Stimulated activated CD4-positive, alpha-beta T cell treated with anti-CD3 and anti-CD28 coated beads, TNF-alpha, amount 100 ng/mL, for 24 hours (primary cell): ENCODE measurements at regions not wholly inside any gene's neighbourhood (a gene's known extent, or its start where the extent isn't known, plus 50 kb on each side); places are given as distances from the start of the nearest gene placed in this dataset.
"Not testable (repeated sequence)": the region's sequence is repeated elsewhere in the genome, so short reads cannot be mapped to it uniquely, and the experiment has no call there.

Experiments
- DNase-seq, 3 experiments: peaks; one replicate each; pipeline ENCODE4 v3.0.0-alpha.2; 2020; ENCODE audit warnings: low read depth in 3 of 3

GRCh38 chr5:66234241-66234640 is 90.1 kb downstream of the SREK1 start:
- no peak for DNase-seq

DNA sequence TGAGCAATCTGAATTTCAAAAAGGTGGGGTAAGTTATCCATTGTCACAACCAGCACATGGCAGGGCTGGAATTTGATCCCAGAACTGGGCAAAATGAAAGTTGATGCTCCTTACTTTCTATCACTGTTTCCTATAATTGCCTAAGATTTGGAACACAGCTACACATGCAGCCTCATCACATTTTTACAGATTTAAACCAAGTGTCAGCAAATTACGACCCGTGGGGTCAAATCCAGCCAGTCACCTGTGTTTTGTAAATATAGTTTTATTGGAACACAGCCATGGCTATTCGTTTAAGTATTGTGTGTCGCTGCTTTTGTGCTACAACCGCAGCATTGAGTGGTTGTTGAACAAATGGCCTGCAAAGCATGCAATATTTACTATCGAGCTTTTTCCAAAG is 94.3 kb downstream of the SREK1 start:
- DNase-seq = no peak

DNA sequence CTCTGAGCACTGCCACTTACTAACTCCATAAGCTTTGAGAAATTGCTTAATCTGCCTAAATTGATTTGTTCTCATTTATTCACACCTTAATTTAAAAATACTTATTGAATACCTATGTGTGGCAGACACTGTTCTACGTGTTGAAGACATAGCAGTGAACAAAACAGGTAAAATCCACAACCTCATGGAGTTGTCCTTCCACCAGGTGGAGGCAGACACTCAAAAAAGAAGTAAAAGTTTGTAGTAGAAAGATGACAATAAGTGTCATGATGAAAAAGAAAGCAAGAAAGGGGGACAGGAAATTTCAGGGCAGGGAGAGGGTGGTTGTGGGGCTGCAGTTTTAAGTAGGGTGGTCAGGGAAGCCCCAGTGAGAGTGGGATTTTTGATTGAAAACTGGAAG is 94.9 kb downstream of the SREK1 start:
- DNase-seq = no peak

DNA sequence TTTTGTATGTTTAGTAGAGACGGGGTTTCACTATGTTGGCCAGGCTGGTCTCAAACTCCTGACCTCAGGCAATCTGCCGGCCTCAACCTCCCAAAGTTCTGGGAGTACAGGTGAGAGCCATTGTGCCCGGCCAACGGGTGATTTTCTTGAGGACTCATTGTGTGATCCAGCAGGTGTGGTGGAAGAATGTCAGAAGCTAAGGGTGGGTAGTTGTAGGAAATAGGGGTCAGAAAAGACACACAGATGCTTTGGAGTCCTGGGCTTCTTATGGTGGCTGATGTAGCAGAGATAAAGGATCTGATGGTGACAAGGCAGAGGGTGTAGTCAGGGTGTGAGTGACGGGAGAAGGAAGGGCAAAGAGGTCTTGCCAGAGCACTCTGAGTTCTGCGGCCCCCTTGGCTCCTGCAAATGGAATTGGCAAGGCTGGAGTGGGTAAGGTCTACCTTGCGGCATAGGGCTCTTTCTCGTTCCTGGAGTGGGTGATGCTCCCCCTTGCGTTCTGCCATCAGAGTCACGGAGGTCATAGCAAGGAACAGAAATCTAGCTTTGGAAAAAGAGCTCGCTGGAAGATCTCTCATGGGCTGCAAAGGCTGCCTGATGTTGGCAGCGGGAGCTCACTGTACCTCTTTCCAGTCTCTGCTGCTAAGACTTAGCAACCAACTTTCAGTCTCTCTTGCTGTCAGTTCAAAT is 97.2 kb downstream of the SREK1 start:
- no peak for DNase-seq

GRCh38 chr5:66242050-66242715 is 98.1 kb downstream of the SREK1 start:
- no peak for DNase-seq

DNA sequence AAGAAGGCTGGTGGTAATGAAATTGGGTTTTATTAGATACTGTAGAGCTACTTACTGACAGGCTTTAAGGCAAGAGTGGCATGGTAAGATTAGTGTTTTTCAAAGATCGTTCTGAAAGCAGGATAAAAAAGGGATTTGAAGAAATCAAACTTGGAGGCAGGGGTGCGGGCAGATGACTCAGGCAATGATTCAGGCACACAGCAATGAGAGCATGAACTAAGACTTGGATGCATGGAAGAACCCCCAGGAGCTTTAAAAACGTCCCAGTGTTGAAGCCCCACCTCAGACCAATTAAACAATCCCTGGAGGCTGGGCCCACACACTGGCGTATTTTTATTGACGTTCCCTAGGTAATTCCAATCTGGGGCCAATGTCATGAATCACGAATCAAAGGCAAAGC is 102.5 kb downstream of the SREK1 start:
- no peak for DNase-seq

- DNase-seq = no peak
Observed at GRCh38 chr5:66247176-66247960, 103.3 kb downstream of the SREK1 start.

DNA sequence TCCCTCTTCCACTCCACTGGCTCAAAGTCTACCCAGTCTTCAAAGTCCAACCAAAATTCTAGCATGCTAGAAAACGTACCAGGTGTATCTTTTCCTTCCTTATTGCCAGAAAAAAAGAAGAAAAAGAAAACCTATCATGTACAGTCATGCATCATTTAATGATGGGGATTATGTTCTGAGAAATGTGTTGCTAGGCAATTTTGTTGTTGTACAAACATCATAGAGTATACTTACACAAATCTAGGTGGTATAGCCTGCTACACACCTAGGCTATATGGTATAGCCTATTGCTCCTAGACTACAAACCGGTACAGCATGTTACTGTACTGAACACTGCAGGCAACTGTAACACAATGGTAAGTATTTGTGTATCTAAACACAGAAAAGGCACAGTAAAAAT is 104.8 kb downstream of the SREK1 start:
- no peak for DNase-seq

DNA sequence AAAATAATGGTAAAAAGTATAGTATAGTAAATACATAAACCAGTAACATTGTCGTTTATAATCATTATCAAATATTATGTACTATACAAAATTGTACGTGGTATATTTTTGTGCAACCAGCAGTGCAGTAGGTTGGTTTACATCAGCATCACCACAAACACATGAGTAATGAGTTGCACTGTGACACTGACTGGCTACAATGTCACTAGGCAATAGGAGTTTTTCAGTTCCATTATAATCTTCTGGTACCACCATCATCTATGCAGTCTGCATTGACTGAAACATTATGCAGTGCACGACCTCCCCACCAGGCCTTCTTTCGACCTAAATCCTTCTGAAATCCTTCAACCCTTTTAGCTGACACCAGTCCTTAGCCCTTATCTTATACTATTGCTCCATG is 105.8 kb downstream of the SREK1 start:
- no peak for DNase-seq

DNA sequence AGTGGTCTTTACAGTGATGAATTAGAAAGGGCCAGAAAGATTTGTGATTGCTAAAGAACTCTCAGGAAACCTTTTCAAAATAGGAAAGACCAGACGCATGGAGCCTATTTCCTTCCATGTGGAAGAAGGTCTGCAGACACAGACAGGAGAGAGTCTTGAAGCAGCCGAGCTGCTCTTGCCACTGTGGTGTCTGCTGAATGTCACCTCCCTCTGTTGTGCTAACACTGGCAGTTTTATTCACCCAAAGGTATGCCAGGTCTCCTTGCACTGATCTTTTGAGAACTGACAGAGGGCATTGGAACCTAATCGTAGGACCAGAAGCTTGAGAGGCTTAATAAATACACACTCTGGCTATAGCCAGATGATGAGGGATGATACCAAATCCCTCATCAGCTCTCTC is 108.7 kb downstream of the SREK1 start:
- no peak for DNase-seq

- no peak for DNase-seq
Observed at GRCh38 chr5:66255714-66256113, 111.6 kb downstream of the SREK1 start.

- DNase-seq = no peak
Observed at GRCh38 chr5:66273121-66273520, 129.0 kb downstream of the SREK1 start.

GRCh38 chr5:66276986-66277385 is 132.9 kb downstream of the SREK1 start:
- no peak for DNase-seq

DNA sequence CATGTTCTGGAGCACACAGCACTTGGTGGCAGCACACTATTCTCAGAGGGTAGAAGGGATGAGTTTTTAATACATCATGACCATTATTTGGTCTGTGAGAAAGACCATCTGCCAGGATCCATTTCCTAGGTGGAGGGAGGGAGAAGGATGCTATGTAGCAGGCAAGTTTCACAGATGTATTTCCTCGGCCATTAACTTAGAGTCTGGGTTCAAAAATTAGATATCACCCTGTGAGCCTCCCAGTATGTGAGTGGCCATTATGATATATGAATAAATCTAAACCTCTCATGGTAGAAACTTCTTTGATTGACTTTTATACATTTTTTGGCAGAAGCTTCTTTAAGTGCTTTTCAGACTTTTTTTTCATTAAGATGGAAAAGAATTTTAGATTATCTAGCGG is 133.9 kb downstream of the SREK1 start:
- DNase-seq = no peak

GRCh38 chr5:66281294-66281693 is 137.2 kb downstream of the SREK1 start:
- DNase-seq = no peak

DNA sequence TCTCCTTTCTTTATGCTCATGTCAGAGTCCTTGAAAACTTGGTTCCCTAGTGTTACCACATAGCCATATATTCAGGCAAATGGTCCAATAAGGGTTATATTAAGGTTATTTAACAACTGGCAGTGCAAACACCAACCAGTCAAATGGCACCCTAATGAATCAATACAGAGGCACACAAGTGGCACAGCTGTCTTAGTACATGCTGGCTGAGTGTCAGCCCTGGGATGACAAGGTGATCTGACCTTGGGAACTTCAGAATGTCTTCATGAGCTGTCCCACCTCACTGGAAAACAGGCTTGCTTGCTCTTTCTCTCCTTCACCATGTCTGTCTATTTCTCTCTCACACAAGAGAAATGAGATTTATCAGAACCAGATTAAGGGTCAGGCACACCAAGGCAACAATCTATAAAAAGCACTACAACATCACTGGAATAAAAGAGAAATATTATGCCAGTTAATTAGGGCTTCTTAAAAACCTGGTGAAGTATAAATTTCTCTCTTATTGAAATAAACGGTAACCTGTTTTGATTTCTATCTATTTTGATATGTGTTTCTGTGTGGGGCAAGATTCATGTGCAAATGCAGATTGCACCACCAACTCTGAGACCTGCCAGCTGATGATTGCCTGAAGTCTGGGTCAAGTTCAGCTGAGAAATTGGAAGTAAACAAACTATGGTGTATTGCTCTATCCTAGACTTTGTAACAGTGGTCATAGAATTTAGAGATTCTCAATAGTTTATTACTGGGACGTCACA is 140.7 kb downstream of the SREK1 start:
- no peak for DNase-seq

GRCh38 chr5:66285343-66285922 is 141.3 kb downstream of the SREK1 start:
- no peak for DNase-seq

- no peak for DNase-seq
Observed at GRCh38 chr5:66291771-66292170, 147.7 kb downstream of the SREK1 start.

DNA sequence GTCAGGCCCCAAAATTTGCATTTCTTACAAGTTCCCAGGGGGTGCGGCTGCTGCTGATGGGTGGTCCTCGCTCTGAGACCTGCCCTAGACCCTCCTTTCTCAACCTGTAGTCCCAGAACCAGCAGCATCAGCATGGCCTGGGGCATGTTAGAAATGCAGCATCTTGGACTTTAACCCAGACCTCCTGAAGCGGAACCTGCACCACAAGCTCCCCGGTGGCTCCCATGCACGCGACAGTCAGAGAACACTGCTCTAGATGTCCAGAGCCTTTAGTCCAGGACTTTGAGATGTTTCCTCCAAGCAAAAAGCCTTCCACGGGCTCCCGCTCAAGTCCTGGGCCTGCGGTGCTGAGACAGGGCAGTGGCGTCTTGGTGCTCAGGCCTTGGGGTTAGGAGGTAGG is 149.8 kb downstream of the SREK1 start:
- not testable (repeated sequence) for DNase-seq

DNA sequence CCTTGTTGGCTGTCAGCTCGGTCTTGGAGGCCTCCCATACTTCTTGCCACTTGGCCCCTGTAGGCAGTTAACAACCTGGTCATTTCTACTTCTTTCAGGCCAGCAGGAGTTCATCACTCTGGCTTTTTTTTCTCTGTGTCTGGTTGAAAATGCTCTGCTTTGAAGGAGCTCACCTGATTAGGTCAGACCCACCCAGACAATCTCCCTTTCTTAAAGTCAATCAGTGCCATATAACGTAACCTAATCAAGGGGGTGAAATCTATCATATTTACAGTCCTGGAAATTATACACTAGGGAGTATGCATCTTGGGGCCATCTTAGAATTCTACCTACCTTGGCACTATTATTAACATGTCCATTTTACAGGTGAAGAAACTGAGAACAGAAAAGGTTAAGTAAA is 155.4 kb downstream of the SREK1 start:
- DNase-seq = no peak

GRCh38 chr5:66302344-66302743 is 158.2 kb downstream of the SREK1 start:
- DNase-seq = no peak
